GM18907 (cell line): ENCODE measurements at regions not wholly inside any gene's neighbourhood (a gene's known extent, or its start where the extent isn't known, plus 50 kb on each side); places are given as distances from the start of the nearest gene placed in this dataset.

Experiments used
- ATAC-seq: cut with Tn5 transposase; IDR thresholded peaks from one replicate; pipeline ENCODE4 v1.9.1; 2021; ENCODE audit warnings: mild to moderate bottlenecking, moderate library complexity; ENCODE audit not compliant: unreplicated experiment

DNA sequence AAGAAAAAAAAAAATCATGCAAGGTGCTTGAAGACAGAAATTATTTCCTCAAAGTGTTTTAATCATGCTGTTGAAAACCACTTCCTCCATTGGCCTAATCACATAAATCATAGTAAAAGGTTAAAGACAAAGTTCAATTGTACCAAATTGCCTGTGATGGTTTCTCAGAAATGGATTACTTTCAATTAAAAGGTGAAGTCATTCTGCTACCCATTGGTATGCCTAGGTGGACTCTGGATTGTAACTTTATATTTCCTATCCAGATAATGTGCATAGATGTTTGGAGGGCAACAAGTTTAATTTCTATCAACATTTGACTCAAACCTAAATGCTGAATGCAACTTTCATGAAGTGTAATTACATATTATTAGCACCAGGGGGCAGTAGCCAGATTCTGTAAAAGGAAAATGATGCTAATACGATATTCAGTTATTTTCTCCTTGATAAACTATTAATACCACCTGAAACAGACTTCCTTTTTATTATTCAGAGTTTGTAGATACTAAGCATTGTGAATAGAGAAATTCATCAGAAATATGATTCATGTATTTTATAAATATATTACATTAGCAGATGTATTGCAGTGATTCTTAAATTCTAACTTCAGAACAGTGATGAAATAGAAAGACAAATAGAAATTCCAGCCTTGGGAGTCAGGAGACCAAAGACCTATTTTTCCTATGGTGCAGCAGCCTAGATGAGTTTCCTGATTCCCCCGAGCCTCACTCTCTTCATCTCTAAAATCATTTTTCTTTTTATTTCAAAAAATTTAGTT lies 148.2 kb downstream of the CAAP1 start:
- ATAC-seq, result no peak

DNA sequence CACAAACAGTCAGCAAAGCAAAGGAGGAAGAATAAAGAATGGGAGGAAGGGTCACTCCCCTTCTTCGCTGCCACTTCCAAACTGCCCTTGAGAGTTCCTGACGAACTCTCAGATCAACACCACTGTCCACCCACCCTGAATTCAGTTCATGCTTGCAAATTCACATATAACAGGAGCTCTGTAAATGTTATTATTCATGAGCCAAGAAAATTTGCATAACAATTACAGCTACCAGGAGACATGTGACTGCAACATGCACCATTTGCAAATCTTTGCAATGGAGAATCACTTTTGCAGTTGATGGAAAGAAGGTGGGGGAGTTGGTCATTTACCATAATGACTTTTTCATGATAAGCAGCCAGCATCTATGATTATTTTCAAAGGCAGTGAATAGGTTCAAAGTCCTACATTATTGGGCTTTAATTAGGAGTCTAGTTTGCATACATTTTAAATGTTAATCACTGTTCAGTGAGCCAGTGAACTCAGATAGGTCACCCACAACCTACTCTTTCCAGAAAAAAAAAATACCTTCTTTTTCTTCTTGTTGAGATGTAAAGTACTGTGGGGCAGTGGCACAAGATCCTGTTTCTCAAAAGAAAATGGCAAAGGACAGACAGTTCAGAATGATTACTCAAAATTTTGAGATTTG lies 149.7 kb downstream of the CAAP1 start:
- no peak for ATAC-seq

DNA sequence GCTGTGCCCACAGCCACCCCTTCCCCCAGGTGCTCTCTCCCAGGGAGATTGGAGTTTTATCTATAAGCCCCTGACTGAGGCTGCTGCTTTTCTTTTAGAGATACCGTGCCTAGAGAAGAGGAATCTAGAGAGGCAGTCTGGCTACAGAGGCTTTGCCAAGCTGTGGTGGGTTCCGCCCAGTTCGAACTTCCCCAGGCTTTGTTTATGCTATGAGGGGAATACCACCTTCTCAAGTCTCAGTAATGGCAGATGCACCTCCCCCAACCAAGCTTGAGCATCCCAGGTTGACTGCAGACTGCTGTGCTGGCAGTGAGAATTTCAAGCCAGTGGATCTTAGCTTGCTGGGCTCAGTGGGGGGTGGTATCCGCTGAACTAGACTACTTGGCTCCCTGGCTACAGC lies 157.4 kb downstream of the CAAP1 start:
- peak; percentile 65 for ATAC-seq

DNA sequence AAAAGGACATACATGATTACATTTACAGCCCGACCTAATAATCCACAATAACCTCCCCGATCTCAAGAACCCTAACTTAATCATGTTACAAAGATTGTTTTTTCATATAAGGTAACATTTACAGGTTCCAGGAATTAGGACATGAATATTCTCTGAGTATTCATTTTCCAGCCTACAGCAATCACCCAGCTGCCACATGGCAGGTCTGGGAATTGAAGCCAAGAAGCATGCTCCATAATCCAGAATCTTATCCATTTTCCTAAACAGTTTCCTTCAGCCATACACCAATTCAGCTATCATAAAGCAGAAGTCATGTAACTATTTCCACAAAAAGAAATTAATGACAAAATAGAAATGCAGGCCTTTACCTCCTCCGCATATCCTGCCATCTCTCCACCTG lies 163.4 kb downstream of the CAAP1 start:
- ATAC-seq, result no peak

DNA sequence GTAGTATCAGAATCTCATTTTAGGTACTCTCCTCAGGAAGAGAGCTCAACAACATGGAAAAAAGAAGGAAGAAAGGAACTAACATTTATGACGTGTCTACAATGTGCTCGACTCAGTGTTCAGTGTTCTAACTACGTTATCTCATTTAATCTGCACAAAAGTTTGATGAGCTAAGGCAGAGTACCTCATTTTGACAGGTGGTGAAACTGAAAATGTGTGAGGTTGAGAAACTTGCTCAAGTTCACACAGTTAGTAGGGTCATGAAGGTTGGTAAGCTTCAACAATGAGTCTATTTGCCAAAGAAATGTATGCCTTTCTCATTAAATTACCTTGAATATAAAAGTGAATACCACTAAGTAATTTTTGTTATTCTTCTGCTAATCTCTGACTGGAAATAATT lies 165.1 kb downstream of the CAAP1 start:
- peak; percentile 85 for ATAC-seq

DNA sequence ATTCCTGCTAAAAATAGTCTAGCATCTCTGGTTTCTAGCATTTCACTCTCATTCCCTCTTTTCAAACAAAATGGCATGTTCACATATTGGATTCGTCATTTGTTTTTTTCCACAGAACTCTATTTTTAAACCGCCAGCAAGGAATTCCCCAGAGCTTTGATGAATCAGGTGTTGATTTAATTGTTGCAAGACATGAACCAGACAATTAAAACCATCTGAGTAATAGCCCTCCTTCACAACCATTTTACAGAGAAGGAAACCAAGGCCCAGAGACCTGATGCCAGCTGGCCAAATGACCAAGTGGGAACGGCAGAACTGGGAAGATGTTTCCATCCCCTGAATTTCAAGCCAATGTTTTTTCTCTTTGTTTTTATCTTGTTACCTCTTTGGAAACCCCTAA lies 167.0 kb downstream of the CAAP1 start:
- no peak for ATAC-seq

DNA sequence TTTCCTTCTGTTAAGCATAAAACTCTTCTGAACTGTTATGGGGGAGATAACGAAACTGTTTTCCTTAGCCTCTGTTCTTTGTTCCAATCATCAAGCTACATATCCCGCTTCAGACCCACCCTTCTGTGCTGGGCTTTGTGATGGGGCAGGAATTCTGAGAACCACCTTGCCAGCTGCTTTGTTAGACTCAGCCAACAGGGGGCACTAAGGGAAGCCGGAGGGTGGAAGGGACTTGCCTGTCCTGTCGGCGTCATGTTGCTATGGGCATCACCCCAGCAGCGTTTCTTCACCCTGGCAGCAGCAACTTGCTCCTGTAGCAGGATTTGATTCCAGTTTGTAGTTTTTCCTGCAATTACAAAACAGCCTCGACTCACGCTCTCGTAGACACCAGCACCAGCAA lies 169.1 kb downstream of the CAAP1 start:
- no peak for ATAC-seq

DNA sequence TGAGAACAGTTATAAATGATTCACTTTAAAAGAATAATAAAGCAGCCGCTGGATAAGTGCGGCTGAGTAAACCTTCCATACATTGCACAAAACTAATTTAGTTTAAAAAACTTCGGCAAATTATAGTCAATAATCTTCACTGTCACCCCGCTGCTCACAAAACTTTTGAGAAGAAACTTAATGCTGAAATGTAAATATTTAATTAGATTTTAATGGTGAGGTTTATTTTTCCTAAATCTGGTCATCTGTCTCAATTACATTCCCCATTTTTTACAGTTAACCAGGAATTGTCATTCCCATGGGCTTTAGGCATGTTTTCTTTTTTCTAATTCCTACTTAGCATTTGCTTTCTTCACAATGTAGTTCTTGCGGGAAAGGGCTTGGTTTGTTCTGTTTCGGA lies 169.8 kb downstream of the CAAP1 start:
- no peak for ATAC-seq

DNA sequence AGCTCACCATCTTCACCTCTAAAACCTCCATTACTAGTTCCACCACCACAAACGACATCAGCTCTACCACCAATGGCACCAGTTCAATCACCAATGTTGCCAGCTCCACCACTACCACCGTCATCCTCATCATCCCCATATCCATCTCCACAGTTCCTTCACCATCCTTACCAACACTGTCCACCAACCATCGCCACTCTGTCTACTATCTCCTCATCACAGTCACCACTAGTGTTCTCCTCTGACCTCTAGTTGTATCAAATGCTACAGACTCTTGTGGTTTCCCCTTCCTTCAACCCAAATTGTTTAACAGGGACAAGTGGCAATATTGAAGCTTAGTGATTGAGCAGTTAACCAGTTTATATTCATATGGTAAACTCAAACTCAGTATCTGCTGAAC lies 182.6 kb downstream of the CAAP1 start:
- ATAC-seq, result no peak

DNA sequence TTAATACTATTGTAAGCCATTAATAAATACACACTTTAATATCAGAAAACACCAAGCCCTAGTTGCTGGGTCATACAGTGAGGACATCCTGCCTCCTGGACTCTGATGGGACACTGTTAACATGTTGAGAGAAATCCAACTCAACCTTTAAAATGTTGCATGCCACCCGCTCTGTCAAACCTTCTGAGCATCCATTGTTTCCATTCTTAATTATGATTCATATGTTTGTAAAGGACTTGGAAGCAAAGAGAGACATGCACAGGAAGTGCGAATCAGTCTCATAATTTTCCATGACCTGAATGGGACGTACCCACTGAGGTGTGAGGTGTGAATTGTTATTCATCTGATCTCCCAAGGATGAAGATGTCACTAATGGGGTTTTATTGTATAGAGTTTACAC lies 186.4 kb downstream of the CAAP1 start:
- ATAC-seq, result no peak

DNA sequence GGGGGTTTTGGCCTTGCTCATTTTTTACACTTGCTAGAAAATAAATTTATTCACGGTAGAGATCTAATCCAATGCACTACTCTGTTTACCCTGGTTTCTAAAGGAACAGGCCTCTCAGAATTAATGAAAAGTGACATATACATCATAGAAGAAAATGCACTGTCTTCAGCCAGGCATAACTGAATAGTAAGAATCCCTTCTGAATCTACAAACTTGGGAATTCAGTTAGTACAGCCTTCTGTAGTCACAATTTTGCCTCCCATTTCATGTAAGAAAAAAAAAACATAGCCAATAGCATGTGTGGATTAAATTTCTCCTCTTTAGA lies 197.3 kb downstream of the CAAP1 start:
- no peak for ATAC-seq

DNA sequence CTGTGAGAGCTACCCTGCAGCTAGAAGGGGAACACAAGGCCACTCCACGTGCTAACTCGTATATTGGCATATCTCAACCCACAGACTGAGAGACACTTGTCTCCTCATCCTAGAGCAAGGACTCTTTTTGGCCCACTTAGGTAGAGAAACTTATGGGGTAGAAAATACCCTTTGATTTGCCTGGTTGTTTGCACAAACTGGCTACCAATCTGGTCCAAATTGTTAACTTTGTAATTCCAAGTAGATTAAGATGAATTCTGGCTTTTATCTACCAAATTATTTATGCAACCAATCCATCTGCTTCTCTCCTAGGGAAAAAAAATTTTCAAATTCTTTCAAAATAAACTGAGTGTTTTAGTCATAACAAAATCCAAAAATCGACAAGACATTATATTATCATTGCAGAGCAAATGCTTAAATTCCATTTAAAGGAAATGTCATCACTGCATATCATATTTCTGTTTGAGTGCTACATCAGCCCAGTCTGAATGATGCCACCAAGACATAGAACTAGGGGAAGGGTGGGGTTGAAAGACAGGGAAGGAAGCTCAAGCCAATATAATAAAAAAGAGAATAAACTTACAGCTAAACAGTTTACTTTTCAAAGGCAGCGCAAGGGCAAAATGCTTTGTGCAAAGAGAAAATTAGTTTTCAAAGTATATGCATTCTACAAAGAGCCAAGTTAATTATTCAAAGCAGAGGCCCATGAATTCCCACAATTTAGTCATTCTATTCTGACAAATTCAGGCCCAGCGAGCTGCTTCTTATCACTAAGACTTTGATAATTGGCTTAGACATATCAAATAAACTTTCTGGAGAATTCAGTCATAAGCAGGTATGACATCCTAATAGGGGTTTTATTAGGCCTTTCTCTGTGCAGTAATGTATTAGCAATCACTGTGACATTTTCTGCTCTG lies 198.0 kb downstream of the CAAP1 start:
- no peak for ATAC-seq

DNA sequence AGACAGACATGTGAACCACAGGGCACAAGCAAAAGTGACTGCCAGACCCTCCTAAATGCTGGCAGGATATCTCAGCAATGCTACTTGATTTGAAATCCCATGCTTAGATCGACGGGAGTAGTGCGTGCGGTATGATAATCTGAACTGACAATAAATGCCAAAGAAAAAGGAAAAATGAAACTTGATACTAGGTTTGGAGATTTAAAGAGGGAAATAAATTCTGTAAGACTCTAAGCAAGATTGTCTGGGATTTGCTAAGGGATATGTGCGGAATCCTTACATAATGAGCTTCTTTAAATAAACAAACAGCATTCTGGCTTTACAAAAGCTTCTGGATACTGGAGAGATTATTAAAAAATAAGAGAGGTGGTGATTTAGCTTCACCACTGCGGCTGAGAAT lies 203.6 kb downstream of the CAAP1 start:
- ATAC-seq, result no peak

DNA sequence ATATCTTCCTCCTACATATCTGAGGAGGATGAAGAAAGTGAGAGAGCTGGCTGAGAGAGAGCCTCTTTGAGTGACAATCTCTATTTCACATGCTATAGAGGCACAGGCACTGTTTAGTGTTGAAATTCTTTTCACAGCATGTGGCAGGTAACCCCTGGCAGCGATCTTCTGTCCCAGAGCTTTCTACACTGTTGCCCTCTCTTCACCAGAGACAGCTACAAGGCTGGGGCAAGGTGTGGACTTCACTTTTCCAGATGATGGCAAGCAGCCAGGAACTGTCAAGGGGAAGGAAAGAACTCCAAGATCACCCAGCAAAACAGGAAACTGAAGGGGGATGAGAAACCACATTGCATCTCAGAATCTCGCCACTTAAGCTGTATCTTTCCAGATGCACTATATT lies 205.2 kb downstream of the CAAP1 start:
- no peak for ATAC-seq

DNA sequence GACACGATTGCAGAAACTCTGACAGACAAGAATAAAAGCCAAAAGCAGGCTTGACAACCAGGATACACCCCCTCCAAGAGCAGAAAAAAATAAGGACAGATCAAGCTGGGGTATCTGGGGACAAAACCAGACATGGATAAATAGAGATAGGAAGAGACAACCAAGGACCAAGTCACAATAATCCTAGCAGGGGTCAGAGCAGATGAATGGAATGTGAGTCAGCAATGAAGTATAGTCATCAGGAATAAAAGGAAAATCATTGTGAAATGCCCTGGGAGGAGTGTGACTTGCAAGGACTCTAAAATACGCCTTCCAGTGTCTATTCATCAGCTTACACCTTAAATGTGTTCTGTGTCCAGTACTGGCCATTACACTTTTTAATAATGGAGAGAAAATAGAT lies 206.8 kb downstream of the CAAP1 start:
- no peak for ATAC-seq

DNA sequence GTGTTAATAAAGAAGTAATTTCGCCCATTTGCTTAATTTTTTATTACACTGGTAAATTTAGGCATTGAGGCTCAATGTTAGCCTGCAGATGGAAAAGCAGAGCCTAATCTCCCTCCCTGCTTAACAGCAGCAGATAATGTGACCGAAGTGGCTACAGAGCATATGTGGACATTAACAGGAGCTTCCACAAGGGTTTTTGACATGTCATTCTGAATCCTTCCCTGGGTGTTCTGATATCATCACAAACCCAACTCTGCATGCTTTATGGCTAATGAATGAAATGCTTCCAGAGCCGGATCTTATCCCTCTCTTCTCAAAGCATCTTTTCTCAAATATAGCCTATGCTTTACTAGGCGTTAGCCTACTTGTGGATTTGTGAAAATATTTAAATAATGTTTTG lies 208.6 kb downstream of the CAAP1 start:
- ATAC-seq, result no peak

DNA sequence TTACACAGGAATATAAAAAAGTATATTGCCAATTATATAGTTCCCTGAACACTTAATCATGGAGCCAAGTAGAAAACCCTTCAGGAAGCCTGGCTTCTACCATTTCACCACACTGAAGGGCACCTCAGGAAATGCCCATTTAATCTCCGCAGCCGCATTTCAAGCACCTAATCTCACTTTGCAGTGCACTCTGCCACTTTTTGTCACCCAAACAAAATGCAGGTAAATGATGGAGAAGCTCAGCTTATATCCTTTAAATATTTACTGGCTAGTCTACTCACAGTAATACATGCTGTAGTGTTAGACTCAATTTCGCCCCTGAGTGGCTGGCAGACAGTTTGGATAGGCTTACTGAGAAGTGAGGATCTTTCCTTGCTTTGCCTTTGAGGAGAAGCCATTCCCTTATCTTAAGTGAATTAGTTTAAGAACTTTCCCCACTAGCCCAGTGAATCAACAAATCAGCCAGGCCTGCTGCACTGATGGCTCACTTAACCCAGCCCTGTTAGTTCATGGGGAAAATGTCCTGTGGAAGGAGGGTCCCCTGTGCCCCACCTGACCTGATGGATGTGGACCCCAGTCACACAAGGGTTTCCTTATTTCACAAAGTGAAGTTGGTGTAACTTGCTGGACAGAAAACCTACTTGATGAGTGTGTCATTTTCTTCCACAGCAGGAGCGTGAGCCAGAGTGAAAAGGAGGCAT lies 209.7 kb downstream of the CAAP1 start:
- no peak for ATAC-seq

DNA sequence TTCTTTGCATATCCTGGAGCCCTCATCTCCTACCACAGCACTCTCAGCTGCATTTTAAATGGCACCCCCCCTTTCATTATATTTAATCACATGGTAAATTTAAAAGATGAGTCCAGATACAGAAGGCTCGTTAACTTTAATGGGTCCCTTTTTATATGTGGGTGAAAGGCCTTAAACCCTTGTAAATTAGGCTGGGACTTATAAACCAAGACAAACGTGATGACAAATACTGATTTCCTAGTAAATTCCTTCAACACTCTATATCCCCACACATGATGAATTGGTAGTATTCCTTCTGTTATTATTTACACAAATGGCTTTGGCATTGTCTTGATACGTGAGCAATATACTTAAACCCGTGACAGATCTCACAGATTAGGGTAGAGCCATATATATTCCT lies 210.6 kb downstream of the CAAP1 start:
- no peak for ATAC-seq

DNA sequence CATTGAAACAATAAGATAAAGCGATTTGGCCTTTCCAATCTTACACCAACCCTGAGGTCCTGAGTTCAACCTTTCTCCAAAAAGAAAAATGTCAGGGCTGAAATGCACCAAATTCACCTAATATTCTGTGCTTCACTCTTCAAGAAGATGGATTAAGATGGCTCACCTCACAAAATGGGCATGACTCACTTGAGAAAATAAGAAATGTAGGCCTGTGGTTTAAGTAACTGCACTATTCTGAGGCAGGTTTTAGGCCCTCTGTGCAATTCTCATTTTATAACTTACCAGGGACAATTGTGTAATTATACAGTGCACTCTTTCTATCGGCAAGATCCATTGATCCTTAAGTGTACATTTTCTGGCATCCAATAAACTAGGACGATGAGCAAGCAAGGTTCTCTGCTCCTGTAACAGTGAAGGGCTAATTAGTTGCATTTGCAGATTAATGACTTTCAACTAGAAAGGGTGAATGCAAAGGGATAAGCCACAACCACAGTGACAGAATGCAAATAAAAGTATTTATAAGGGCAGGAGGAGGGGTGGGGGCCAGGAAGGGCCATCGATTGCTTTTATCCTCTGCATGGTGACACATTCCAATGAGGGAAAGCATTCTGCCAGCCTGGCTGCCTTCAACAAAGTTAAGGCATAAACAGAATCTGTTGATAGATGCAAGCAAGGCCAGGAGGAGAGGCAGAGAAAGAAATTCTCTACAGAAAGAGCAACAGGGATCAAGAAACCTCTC lies 214.5 kb downstream of the CAAP1 start:
- ATAC-seq, result no peak

DNA sequence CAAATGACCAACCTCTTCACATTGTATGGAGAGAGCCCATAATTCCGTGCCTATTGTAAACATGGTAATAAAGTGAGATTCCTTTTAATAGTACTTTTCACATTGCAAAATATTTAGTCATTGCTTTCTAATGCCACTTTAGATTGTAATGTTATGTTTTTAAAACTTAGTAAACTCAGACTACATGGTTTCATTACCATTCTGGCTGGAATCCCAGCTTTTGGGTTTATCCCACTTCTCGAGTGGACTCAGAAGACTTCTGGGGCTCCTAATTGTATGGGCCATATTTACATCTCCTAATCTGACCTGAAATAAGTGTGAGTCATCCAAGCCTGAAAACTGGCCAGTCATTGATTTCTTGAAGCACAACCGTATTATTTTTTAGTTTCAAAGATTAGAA lies 217.6 kb downstream of the CAAP1 start:
- no peak for ATAC-seq

DNA sequence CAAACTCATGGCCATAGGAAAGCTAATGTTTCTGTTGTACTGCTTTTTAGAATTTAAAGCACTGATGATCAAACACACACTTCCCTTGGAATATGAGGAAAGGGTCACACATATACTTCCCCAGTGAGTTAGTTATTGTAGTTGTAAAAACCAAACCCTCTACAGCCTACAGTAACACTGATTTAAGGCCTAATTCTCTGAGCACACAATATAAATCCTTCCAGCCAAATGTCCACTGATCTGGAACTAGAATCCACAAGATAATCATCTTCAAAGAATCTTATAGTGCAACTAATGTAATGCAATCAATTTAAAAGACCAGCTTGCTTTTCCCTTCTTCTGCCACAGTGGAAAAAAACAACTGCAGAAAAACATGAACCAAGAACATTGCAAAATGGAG lies 219.3 kb downstream of the CAAP1 start:
- ATAC-seq, result no peak
